Tibial nerve (tissue), 4 donors: ENCODE measurements at regions not wholly inside any gene's neighbourhood (a gene's known extent, or its start where the extent isn't known, plus 50 kb on each side); places are given as distances from the start of the nearest gene placed in this dataset.
"Not testable (repeated sequence)": the region's sequence is repeated elsewhere in the genome, so short reads cannot be mapped to it uniquely, and the experiment has no call there.

Experiments
- EP300 ChIP-seq, 2 donors: sonication (generic); formaldehyde crosslinking; IDR thresholded peaks; one replicate each; pipeline ENCODE4 v1.6.1; 2017; ENCODE audit warnings: antibody characterized with exemption in 2 of 2, mild to moderate bottlenecking in 1 of 2
- POLR2A ChIP-seq, 2 donors: fragments of 450-650 bp; IDR thresholded peaks; one replicate each; pipeline ENCODE4 v1.6.1; 2017; ENCODE audit warnings: antibody characterized with exemption in 2 of 2, mild to moderate bottlenecking in 2 of 2, moderate library complexity in 2 of 2
- TF ChIP-seq, protein P1 (sequence below), 5 experiments: fragments of 200-600 bp in 3 of 5; fragments of 450-650 bp in 2 of 5; sonication (generic) in 3 of 5; IDR thresholded peaks; one replicate each; pipeline ENCODE4 v1.5.1; 2016 to 2019; ENCODE audit warnings: antibody characterized with exemption in 5 of 5, mild to moderate bottlenecking in 3 of 5, moderate library complexity in 2 of 5

DNA sequence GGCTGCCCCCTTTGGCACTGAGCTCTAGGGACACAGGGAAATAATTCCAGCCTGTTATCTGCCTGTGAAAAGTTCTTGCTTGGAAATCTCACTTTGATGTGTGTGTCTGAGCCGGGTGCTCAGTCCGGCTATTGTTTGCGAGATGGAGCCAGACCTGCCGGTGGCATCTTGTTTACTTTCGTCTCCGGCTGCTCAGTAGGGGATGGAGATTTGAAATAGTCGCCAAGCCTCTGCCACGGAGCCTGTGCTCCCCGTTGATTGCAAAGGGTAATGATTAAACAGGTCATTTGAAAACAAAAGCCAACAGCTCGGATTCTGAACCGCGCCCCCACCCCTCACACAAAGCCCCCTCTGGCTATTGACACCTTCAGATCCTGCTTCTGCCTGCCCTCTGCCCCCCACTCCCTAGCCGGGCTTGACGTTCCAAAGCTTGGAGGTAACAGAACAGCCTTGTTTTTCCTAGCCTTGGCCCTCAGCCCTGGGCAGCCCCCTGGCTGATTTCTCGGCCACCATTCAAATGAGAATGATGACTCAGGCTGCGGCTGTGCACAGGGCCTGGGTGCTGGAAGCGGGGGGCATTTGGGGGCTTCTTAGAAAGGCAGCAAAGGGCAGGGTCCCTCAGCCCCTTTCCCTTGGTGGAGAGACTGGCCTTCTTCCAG is 70.8 kb upstream of the SPDYE9 start:
- TF ChIP-seq, protein P1, sequence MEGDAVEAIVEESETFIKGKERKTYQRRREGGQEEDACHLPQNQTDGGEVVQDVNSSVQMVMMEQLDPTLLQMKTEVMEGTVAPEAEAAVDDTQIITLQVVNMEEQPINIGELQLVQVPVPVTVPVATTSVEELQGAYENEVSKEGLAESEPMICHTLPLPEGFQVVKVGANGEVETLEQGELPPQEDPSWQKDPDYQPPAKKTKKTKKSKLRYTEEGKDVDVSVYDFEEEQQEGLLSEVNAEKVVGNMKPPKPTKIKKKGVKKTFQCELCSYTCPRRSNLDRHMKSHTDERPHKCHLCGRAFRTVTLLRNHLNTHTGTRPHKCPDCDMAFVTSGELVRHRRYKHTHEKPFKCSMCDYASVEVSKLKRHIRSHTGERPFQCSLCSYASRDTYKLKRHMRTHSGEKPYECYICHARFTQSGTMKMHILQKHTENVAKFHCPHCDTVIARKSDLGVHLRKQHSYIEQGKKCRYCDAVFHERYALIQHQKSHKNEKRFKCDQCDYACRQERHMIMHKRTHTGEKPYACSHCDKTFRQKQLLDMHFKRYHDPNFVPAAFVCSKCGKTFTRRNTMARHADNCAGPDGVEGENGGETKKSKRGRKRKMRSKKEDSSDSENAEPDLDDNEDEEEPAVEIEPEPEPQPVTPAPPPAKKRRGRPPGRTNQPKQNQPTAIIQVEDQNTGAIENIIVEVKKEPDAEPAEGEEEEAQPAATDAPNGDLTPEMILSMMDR (IDR thresholded peaks at IDR 0.05), result not testable (repeated sequence)
- not testable (repeated sequence) for TF ChIP-seq EP300, POLR2A (IDR thresholded peaks at IDR 0.05)
